ES-I3 (cell line): ENCODE measurements at regions not wholly inside any gene's neighbourhood (a gene's known extent, or its start where the extent isn't known, plus 50 kb on each side); places are given as distances from the start of the nearest gene placed in this dataset.

Source experiments
- H3K36me3 ChIP-seq: 2 replicates; pipeline ENCODE4 v1.6.1; 2013; ENCODE audit warnings: mild to moderate bottlenecking, low read length, control low read depth, moderate library complexity; ENCODE audit not compliant: insufficient read depth
- H3K4me1 ChIP-seq: 2 replicates; pipeline ENCODE4 v1.6.1; 2013; ENCODE audit warnings: mild to moderate bottlenecking, control low read depth, low read length; ENCODE audit not compliant: insufficient read depth
- H3K9ac ChIP-seq: 2 replicates; pipeline ENCODE4 v1.6.1; 2013; ENCODE audit warnings: low read depth, mild to moderate bottlenecking, low read length, moderate library complexity
- H3K9me3 ChIP-seq: 2 replicates; pipeline ENCODE4 v1.6.1; 2013; ENCODE audit warnings: mild to moderate bottlenecking, low read length, moderate library complexity; ENCODE audit not compliant: control insufficient read depth, insufficient read depth

DNA sequence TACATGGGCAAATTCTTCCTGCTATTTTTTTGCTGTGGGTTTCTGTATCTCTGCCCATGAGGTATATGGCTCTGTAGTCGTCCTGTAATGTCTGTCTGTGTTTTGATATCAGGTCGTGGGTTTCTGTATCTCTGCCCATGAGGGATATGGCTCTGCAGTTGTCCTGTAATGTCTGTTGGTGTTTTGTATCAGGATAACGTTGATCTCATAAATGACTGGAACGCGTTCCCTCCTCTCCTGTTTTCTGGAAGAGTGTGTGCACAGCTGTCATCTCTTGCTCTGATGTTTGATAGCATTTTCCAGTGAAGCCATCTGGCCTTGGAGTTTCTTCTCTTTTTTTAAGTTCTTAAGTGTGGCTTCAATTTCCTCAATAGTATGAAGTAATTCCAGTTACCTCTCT lies 57.2 kb downstream of the SOX1 start:
- no peaks in the 10 kb centered on the region for H3K4me1 ChIP-seq
- no peak overlapping the region for H3K9ac ChIP-seq
- no peaks in the 10 kb centered on the region for H3K9me3 ChIP-seq
- H3K36me3 ChIP-seq: no peaks in the 10 kb centered on the region

- H3K36me3 ChIP-seq: no peaks in the 10 kb centered on the region
- no peaks in the 10 kb centered on the region for H3K4me1 ChIP-seq
- no peaks in the 10 kb centered on the region for H3K9me3 ChIP-seq
- H3K9ac ChIP-seq: no peak overlapping the region
Measured at GRCh38 chr13:112127564-112128330, 60.8 kb downstream of the SOX1 start.

GRCh38 chr13:112128331-112128610 lies 61.3 kb downstream of the SOX1 start:
- no peaks in the 10 kb centered on the region for H3K4me1 ChIP-seq
- H3K9me3 ChIP-seq: no peaks in the 10 kb centered on the region
- H3K9ac ChIP-seq: no peak overlapping the region
- H3K36me3 ChIP-seq: no peaks in the 10 kb centered on the region

GRCh38 chr13:112130418-112130817 lies 63.5 kb downstream of the SOX1 start:
- no peaks in the 10 kb centered on the region for H3K36me3 ChIP-seq
- H3K9ac ChIP-seq: no peak overlapping the region
- H3K9me3 ChIP-seq: no peaks in the 10 kb centered on the region
- no peaks in the 10 kb centered on the region for H3K4me1 ChIP-seq

GRCh38 chr13:112131081-112131712 lies 64.2 kb downstream of the SOX1 start:
- Histone ChIP-seq H3K9me3 (no peaks in the 10 kb centered on the region), H3K36me3 (no peaks in the 10 kb centered on the region), H3K4me1 (no peaks in the 10 kb centered on the region), H3K9ac (no peak overlapping the region)

GRCh38 chr13:112131713-112132113 lies 64.8 kb downstream of the SOX1 start:
- no peaks in the 10 kb centered on the region for H3K36me3 ChIP-seq
- no peaks in the 10 kb centered on the region for H3K9me3 ChIP-seq
- H3K4me1 ChIP-seq: no peaks in the 10 kb centered on the region
- no peak overlapping the region for H3K9ac ChIP-seq

- Histone ChIP-seq H3K4me1 (no peaks in the 10 kb centered on the region), H3K36me3 (no peaks in the 10 kb centered on the region)
Measured at GRCh38 chr13:112132142-112132541, 65.2 kb downstream of the SOX1 start.

GRCh38 chr13:112132619-112133018 lies 65.7 kb downstream of the SOX1 start:
- no peaks in the 10 kb centered on the region for H3K36me3 ChIP-seq
- H3K9ac ChIP-seq: no peak overlapping the region
- no peaks in the 10 kb centered on the region for H3K9me3 ChIP-seq
- H3K4me1 ChIP-seq: no peaks in the 10 kb centered on the region

More at GRCh38 chr13:112132142-112132541, 65.2 kb downstream of the SOX1 start:
- Histone ChIP-seq H3K9me3 (no peaks in the 10 kb centered on the region), H3K9ac (no peak overlapping the region)

GRCh38 chr13:112133499-112134390 lies 66.8 kb downstream of the SOX1 start:
- Histone ChIP-seq H3K9me3 (no peaks in the 10 kb centered on the region), H3K4me1 (no peaks in the 10 kb centered on the region), H3K9ac (no peak overlapping the region), H3K36me3 (no peaks in the 10 kb centered on the region)

- Histone ChIP-seq H3K9me3 (no peaks in the 10 kb centered on the region), H3K9ac (no peak overlapping the region), H3K36me3 (no peaks in the 10 kb centered on the region), H3K4me1 (no peaks in the 10 kb centered on the region)
Measured at GRCh38 chr13:112134391-112135075, 67.6 kb downstream of the SOX1 start.

DNA sequence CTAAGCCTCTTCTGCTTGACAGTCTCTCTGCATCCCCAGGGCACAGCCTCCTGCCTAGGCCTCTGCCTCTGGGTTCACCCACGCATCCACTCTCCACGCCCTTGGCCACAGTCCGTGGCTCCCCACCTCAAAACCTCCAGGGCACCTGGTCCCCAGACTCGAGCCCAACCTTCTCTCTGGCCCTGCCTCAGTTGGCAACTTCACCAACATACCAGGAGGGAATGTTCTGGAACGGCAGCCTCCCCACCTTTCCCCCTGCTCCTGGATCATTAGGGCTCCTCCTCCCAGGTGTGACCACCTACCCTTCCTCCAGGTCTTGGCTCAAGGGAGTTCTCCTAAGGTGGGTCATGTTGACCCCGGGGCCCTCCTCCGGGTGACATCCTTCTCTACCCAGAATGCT lies 69.1 kb downstream of the SOX1 start:
- no peak overlapping the region for H3K9ac ChIP-seq
- no peaks in the 10 kb centered on the region for H3K36me3 ChIP-seq
- H3K4me1 ChIP-seq: no peaks in the 10 kb centered on the region
- no peaks in the 10 kb centered on the region for H3K9me3 ChIP-seq

GRCh38 chr13:112137144-112137543 lies 70.2 kb downstream of the SOX1 start:
- Histone ChIP-seq H3K4me1 (no peaks in the 10 kb centered on the region), H3K9me3 (no peaks in the 10 kb centered on the region), H3K9ac (no peak overlapping the region), H3K36me3 (no peaks in the 10 kb centered on the region)

DNA sequence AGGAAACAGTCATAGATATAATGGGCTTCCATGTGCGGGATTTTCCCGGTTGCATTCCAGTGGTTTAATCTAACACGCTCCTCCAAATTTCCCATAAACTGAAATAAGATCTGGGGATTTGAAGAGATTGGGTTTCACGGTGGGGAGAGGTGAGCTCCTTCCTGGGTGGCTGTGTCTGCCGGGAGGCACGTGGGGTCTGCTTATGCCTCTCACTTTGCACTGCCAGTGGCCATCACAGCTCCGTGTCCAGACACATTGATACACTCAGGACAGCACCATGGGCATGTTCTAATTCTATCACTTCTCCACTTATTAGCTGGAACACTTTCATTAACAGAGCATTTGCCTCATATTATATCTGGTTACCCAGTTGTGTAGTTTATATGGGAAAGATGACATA lies 73.4 kb downstream of the SOX1 start:
- Histone ChIP-seq H3K4me1 (no peaks in the 10 kb centered on the region), H3K9ac (no peak overlapping the region), H3K9me3 (no peaks in the 10 kb centered on the region), H3K36me3 (no peaks in the 10 kb centered on the region)

DNA sequence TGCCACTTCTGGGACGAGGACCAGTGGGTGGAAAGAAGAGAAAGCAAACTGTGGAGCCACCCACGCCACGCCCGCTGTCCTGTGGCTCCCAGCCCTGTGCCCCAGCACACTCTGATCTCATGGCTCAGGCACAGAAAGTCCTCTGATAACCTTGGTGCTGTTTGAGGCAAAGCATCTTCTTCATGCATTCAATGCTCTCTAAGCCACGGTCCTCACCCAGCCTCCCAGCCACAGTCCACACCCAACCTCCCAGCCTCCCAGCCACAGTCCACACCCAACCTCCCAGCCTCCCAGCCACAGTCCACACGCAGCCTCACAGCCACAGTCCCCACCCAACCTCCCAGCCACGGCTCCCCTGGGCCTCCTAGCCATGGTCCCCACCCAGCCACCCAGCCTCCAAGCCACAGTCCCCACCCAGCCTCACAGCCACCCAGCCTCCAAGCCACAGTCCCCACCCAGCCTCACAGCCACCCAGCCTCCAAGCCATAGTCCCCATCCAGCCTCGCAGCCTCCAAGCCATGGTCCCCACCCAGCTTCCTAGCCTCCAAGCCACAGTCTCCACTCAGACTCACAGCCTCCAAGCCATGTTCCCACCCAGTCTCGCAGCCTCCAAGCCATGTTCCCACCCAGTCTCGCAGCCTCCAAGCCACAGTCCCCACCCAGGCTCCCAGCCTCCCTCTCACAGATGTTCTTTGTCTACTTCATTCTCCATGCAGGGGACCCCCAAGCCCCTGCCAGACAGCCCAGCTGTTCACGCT lies 74.9 kb downstream of the SOX1 start:
- H3K4me1 ChIP-seq: no peaks in the 10 kb centered on the region
- no peaks in the 10 kb centered on the region for H3K36me3 ChIP-seq
- H3K9me3 ChIP-seq: no peaks in the 10 kb centered on the region
- H3K9ac ChIP-seq: no peak overlapping the region
